NCI-H187 (cell line): ENCODE measurements at regions not wholly inside any gene's neighbourhood (a gene's known extent, or its start where the extent isn't known, plus 50 kb on each side); places are given as distances from the start of the nearest gene placed in this dataset.

Experiments
- DNase-seq, 2 experiments: peaks; one replicate each; lab custom pipeline; 2025; lab: John Stamatoyannopoulos, UW

DNA sequence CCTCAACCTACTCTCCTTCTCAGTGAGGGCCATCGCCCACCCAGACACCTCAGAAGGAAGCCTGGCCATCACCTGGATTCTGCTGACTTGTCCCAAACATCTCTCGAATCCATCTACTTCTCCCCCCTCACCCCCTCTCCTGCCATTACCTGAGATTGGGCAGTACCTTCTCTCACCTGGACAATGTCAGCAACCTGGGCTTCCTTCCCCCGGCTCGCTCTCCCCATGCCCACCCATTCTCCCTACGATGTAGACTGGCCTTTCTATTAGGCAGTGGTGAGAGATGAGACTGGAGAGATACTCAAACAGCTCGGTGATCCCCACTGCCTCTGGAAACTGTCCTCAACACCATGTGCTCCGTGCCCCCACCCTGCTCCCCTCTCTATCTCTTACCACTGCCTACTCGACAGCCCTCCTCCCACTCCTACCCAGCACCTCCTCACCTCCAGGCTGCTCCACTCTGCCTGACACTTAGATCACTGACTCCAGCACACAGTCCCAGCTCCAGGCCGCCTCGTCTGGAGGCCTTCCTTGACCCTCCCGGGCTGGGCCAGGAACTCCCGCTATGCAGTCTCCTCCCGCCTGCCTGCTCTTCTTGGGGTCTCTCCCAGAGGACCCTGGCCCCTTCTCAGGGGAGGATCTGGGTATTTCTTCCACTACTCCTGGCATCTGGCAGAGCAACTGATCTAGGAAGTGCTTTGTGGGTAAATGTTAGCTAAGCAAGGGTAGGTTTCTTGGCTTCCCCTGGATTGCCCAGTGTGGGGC, 235.8 kb upstream of the NLRP1 start:
- no peak for DNase-seq

DNA sequence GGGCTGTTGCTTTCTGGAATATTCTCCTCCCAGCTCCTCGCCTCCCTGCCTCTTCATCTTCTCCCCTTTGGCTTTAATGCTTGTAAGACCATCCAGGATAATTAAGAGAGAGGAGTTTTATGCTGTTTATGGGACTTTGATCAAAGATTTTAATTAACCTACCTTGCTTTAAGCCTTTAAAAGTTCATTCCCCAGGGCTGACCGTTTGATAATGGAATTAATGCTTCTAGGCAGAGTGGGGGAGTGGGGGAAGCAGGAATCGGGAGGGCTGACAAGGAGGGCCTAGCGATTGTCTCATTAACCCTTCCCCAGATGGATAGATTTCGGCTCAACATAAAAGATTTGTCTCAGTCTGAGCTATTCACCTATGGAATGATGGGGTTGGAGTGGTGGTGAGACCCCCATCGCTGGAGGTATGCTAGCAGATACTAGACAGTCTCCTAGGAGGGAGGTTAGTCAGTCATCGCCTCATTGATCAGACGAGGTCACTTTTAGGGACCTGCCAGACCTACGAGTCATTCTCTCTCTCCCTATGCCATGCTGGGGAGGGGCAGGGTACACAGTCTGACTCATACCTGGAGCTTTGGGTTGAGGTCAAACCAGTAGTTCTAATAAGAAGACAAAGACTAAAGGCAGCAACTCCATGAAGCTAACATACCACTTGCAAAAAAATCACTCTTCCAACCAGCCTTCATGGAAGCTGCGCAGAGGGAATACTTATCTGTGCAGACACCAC, 236.6 kb upstream of the NLRP1 start:
- DNase-seq: no peak

DNA sequence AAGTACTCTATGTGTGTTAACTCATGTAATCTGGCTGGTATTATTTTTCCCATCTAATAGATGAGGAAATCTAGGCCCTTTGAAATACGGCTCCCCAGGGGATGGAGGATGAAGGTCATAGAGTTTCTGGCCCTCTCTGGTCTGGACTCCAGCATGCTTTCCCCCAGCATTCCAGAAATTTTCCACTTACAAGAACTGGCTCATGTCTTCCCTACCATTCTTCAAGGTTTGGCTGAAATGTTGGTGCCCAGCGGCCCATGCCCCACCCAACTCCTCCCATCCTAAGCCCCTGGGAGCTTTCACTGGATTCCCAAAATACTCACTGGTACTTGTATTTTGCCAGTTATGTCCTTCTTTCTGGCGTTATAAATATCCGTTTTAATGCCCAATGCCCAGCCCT, 237.5 kb upstream of the NLRP1 start:
- DNase-seq: no peak

DNA sequence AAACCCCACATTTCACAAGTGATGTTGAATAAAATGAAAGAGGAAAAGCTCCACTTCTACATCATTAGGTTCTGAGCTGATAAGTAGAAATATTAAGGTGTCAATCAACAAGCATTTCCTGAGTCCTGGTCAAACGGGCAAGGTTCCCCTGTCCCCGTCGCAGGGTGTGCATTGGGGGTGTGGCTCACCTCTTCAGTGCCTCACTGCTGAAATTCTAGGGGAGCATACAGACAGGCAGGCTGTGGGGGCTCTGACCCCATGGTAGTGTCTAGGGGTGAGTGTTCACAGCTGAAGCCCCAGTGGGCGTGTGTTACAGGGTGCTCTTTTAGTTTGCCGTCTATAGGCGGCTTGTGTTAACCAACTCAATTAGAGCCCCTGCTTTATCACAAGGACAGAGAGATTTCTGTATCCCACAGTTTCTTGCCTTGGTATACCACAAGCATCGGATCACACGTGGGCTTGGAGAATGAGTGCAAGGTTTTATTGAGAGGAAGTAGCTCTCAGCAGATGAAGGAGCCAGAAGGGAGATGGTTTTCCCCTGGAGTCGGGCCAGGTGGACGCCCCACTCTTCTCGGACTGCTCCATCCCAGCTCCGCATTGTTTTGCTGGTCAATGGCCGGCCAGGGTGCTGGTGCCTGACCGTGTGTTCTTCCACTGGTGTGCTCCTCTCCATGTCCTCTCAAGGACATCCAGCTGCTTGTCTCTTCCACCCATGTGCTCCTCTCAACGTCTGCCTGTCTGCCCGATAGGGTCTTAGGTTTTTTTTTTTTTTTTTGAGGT, 238.2 kb upstream of the NLRP1 start:
- DNase-seq: no peak

DNA sequence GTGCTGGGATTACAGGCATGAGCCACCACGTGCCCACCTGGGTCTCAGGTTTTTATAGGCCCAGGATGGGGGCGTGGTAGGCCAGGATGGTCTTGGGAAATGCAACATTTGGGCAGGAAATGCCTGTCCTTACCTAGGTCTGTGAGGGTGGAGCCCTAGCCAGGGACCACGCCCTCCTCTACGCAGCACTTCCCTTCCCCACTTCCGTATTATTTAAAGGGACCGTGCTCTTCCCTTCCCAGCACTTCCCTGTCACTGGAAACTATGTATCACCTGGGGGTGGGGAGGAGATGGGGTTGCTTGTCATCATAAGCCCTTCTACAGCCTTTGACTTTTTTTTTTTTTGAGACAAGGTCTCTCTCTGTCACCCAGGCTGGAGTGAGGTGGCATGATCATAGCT, 238.9 kb upstream of the NLRP1 start:
- DNase-seq: no peak

DNA sequence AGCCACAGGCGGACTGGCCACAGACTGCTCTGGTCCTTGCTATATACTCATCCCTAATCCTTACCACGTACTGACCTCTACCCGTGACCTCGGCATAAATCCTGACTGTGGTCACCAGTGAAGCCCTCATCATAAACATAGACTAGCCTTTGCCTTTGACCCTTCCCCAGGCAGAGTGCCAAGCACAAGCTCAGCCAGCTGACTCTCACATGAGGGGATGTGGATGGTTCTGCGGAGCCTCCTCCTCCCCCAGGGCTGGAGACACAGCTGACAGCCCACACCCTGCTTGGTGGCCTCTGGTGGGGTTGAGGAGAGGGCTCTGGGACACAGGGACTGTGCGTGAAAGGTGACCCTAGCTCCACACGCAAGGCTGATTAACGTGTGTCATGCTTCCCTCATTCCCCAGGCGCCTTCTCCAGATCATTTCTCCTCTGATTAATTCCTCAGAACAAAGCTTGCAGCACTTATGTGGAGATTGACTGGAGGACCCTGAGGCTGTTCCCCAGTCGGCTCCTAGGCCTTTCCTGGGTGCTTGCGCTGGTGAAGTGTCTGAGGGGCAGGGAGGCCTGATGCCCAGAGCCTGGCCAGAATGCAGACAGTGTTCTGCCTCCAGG, 241.5 kb upstream of the NLRP1 start:
- no peak for DNase-seq

DNA sequence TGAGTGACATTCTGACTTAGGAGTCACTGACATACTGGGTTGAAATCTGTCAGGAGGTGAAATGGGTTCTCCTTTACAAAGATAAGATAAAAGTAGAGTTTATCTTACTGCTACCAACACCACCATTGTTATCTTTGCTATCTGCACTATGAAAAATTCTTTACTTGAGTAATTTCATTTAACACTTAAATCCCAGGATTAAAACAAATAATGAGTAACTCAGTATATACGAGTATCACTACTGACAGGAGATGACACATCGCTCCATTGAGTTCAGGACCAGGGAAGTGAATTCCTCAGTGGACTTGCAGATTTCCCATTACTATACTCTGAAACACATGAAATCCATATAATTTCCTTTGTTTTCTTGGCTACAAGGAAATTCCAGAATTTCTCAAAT, 242.1 kb upstream of the NLRP1 start:
- DNase-seq: no peak

DNA sequence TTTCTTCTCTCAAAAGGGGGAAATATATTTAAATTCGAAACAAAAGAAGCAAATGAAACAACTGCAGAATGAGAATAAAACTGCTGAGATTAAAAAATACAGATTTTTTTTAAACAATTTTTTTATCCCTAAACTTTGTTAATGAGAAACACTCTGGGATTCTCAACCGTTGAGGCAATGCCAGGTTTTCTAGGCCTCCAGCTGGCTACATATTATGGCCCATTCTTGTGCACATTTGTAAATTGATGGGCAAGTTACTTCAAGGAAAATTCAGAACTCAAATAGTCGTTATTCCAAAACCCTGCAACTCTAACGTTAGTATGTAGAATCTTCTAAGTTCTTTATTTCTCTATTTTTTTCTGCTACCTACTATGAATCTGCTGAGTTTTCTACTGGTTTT, 239.3 kb upstream of the WSCD1 start:
- no peak for DNase-seq

DNA sequence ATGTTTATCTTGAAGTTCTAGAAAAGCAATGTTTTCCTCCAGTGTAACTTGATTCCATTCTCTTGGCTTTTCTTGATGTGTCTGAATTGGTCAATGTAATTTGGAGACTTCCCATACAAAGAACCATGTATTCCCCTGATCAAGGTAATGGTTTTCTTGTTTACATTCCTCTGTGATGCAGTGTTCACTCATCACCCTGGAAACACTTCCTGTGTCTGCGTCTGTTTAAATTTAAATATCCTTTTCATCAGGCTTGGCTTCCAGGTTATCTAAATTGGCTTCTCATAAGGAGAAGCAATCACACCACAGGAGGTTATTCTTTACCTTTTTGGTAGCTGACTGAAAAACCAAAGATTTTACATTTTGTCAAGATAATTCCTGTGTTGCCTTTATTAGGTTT, 237.3 kb upstream of the WSCD1 start:
- no peak for DNase-seq

DNA sequence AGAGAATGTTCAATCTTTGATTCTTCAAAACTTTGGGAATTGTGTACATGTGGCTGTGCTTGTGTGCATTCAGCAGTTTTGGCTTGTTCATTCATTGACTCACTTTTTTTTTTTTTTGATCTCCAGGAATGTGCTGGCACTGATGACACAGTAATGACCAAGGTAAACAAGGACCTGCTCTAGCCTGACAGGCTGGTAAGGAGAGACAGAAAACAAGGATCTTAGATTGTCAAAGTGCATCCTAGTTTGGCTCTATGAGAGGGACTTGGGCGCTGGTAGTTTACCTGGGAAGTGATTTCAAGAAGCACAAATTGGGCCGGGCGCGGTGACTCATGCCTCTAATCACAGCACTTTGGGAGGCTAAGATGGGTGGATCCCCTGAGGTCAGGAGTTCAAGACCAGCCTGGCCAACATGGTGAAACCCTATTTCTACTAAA, 233.1 kb upstream of the WSCD1 start:
- DNase-seq: no peak

DNA sequence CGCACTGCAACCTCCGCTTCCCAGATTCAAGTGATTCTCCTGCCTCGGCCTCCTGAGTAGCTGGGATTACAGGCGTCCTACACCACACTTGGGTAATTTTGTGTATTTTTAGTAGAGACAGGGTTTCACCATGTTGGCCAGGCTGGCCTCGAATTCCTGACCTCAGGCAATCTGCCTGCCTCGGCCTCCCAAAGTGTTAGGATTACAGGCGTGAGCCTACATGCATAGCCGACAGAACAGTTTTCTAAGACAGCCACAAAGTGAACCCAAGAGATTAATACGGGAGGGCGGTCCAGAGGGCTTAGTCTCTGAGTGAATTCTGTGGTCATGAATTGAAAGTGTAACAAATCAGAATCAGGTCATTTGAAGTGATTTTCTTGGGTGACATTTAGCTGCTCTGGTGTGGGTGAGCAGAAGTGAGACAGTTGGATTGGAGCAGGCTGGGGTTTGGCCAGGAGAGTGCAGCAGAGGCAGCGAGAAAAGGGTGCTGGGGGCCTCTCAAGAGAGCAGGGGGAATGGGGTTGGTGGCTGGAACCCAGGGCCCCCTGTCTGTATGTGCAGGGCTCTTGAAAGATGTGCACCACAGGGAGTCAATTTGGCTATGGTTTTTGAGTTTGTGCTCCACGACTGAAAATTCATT, 231.4 kb upstream of the WSCD1 start:
- DNase-seq: no peak

DNA sequence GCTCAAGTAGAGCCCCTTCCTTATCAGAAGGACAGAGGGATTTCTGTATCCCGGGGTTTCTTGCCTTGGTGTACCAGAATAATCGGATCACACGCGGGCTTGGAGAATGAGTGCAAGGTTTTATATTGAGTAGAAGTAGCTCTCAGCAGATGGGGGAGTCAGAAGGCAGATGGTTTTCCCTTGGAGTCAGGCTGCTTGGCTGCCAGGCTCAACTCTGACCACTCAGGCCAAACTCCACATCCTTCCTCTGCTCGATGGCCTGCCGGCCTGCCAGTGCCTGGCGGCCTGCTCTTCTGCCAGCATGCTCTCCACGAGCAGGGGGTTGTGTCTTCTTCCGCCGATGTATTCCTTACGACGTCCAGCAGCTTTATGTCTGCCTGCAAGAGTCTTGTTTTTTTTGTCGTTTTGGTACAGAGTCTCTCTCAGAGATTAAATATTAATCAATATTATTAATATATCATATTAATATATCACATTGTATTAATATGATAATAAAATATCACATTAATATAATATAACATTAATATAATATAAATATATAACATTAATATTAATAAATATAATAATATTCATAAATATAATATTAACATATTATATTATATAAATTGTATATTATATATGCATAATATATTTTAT, 229.2 kb upstream of the WSCD1 start:
- DNase-seq: no peak

DNA sequence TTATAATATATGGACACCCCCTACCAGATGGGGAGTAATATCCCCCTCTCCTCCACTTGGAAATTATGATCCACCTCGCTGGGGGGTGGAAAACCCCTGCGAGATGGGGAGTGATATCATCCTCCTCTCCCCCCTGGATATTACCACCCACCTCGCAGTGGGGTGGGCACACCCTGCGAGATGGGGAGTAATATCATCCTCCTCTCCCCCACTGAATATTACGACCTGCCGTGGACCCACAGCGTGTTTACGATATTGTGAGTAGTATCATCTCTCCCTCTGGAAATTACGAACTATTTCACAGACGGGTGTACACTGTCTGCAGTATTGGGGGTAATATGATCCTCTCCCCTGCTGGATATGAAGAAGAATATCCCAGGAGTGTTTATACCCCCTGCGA, 228.3 kb upstream of the WSCD1 start:
- no peak for DNase-seq

DNA sequence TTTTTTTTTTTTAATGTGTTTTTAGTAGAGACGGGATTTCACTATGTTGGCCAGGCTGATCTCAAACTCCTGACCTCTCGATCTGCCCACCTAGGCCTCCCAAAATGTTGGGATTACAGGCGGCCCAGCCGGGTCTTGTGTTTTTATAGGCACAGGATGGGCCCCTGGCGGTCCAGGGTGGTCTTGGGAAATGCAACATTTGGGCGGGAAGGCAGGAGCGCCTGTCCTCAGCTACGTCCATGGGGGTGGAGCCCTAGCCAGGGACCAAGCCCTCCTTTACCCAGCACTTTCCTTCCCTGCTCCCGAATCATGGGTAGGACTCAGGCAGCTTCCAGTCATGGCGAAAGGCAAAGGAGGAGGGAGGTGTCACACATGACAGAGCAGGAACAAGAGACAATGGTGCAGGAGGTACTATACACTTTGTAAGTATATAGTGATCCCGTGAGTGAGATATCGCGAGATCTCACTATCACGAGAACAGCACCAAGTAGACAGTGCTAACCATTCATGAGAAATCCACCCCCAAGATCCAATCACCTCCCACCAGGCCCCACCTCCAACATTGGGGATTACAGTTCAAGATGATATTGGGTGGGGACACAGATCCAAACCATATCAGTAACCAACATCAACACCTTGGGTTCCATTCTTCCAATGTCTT, 226.7 kb upstream of the WSCD1 start:
- no peak for DNase-seq

DNA sequence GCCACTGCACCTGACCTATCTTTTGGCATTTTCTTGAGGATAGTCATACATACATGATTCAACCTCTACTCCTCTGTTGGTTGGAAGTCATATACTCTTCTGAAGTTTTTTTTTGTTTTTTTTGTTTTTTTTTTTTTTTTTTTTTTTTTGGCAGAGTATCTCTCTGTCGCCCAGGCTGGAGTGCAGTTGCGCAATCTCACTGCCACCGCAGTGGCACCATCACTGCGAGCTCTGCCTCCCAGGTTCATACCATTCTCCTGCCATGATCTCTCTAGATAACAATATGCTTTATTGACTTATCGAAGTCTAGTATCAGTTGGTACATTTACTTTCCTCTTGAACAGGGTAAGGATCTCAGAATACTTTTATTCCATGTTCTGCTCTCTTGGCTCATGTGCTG, 224.2 kb upstream of the WSCD1 start:
- DNase-seq: no peak

DNA sequence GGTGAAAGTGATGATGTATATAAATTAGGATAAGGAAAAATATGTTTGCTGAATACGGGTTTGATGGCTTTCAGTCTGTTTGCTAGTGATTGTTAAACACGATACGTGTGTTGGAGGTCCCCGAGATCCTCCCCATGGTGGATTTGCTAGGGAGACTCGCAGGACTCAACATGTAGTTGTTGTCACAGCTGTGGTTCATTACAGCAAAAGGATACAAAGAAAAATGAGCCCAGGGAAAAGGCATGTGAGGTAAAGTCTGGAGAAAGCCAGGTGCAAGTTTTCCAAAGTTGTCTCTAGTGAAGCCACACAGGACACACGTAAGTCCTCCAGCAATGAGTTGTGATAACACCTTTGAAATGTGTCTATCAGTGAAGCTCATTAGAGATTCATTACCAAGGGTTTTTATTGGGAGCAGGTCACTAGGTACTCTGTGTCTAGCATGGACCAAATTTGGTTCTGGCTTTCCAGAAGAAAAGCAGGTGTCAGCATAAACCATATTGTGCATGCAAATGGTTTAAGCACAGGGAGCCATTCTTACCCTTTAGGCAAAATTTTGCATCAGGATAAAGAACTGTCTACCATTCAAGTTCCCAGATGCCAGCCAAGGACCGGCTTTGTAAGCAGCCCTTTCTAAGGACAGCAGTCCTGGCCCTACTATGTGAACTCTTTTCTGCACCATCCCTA, 215.2 kb upstream of the WSCD1 start:
- no peak for DNase-seq

DNA sequence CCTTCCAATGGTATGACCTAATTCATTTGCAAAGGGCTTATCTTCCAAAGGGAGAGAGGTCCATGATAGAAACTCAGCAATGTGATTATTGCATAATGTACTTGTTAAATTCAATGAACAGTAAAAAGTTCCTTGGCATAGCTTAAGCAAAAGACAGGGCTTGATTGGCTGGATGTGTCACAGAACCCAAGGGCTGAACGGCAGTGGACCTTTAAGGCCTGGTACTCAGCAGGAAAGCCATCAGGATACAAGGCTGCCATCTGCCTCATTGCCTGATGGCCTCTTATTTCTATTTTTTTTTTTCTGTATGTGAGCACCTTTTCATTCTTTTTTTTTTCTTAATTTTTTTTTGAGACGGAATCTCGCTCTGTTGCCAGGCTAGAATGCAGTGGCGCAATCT, 208.9 kb upstream of the WSCD1 start:
- DNase-seq: no peak

DNA sequence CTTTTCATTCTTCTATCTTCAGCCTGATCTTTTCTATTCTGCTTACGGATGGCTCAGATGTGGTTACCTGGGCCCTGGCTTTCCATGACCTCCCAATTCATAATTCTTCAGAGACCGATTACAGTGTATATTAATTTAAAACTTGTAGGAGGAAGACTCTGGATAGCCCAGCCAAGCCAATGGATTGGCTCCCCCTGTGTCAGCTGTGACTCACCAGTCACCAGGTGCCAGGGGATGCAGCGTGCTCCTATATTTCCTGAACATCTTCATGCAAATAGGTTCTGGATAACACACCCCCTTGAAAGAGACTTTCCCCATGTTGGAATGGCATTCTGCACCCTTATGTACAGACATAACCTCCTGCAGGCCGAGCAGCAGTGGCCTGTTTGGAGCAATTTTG, 208.3 kb upstream of the WSCD1 start:
- no peak for DNase-seq

DNA sequence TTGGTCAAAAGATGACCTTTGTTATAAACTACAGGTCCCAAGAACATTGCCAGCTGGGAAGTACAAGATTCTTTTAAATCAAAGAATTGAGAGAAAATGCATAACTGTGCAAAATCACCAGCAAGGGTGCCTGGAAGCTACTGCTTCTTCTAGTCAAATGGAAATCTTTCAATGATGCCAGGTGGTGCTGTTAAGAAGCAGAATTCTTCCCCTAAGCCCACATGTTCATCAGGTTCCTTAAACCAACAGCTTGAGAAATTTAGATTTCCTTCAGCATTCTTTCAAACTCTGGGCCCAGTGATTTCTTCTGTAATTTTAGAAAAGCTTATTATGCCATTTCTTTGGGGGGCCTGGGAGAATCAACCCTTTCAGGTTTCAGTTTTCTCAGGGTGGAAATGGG, 207.8 kb upstream of the WSCD1 start:
- DNase-seq: no peak
